ENCODE measurements at regions not wholly inside any gene's neighbourhood (a gene's known extent, or its start where the extent isn't known, plus 50 kb on each side); places are given as distances from the start of the nearest gene placed in this dataset.

- ChIA-PET POLR2A (no interaction called here), CTCF (interaction anchor here (1.1 kb wide), 2 partner anchors 22 to 185 kb away, joined by 3 read pairs; no protein-coding TSS in a partner anchor)
- Histone ChIP-seq H3K4me3 (no peak overlapping the region), H3K9me3 (no peaks in the 10 kb centered on the region), H3K4me2 (no peak overlapping the region), H3K27ac (no peak overlapping the region), H3K4me1 (peaks cover 16% of the 10 kb centered on the region)
- ATAC-seq (no peak), FAIRE-seq (no peak), DNase-seq (ENCODE audit: low read depth in 1 of 2, low spot score in 1 of 2) (no peak)
- 86% methylated on average over 5 of the region's 5 CpGs for WGBS (ENCODE audit: missing lambda C conversion rate)
- TF ChIP-seq MAFK (IDR thresholded peaks at IDR 0.05; ENCODE audit: partially characterized antibody) (no peak), NFE2L2 (conservative IDR thresholded peaks at IDR 0.05; ENCODE audit: low read length) (peak; percentile 59), POLR2A (IDR thresholded peaks at IDR 0.05; ENCODE audit: low read length) (no peak)
Measured at GRCh38 chr5:93793159-93793781, 51.9 kb upstream of the POU5F2 start.

GRCh38 chr5:93791518-93791972, 50.1 kb upstream of the POU5F2 start:
- Histone ChIP-seq H3K4me3 (no peak overlapping the region), H3K4me1 (peaks cover 16% of the 10 kb centered on the region), H3K27ac (no peak overlapping the region), H3K4me2 (no peak overlapping the region), H3K9me3 (no peaks in the 10 kb centered on the region)
- no peak for TF ChIP-seq GATA3 (IDR thresholded peaks at IDR 0.05; ENCODE audit: borderline replicate concordance)
- TF ChIP-seq FOSL2 (IDR thresholded peaks at IDR 0.05), result no peak
- TF ChIP-seq FOSL2 (CRISPR knock-in tag; IDR thresholded peaks at IDR 0.05), result no peak
- TF ChIP-seq MAFK (IDR thresholded peaks at IDR 0.05; ENCODE audit: partially characterized antibody), result no peak
- no peak for TF ChIP-seq EHMT2 (IDR thresholded peaks at IDR 0.05; ENCODE audit: low read depth)
- no peak for TF ChIP-seq MAX (IDR thresholded peaks at IDR 0.05)
- TF ChIP-seq USF2 (IDR thresholded peaks at IDR 0.05), result no peak
- no peak for TF ChIP-seq HES2 (IDR thresholded peaks at IDR 0.05)
- TF ChIP-seq POLR2AphosphoS2 (conservative IDR thresholded peaks at IDR 0.05; ENCODE audit: low read length), result no peak
- no peak for TF ChIP-seq SMC3 (IDR thresholded peaks at IDR 0.05)
- WGBS (ENCODE audit: missing lambda C conversion rate), result 33% methylated on average over 3 of the region's 3 CpGs
- peak in 1 of 2 experiments; percentile 19 for DNase-seq (ENCODE audit: low read depth in 1 of 2, low spot score in 1 of 2)
- FAIRE-seq, result no peak
- no peak for ATAC-seq
- CTCF ChIA-PET, result interaction anchor here (0.6 to 1.4 kb wide), 3 partner anchors 184 to 1990 kb away, joined by 3 to 4 read pairs (median 3); no protein-coding TSS in a partner anchor
- POLR2A ChIA-PET, result no interaction called here
